HUES48 (cell line): ENCODE measurements at regions not wholly inside any gene's neighbourhood (a gene's known extent, or its start where the extent isn't known, plus 50 kb on each side); places are given as distances from the start of the nearest gene placed in this dataset.

Source experiments
- H3K27ac ChIP-seq: one replicate; pipeline ENCODE4 v1.7.0; 2013; ENCODE audit warnings: low read depth, low read length, inconsistent platforms
- H3K27me3 ChIP-seq: 2 replicates; pipeline ENCODE4 v1.6.1; 2013; ENCODE audit warnings: mild to moderate bottlenecking, low read length; ENCODE audit not compliant: control insufficient read depth, insufficient read depth
- H3K36me3 ChIP-seq: 2 replicates; pipeline ENCODE4 v1.6.1; 2013; ENCODE audit warnings: low read length; ENCODE audit not compliant: control insufficient read depth, insufficient read depth
- H3K4me1 ChIP-seq: 2 replicates; pipeline ENCODE4 v1.6.1; 2013; ENCODE audit warnings: mild to moderate bottlenecking, low read length; ENCODE audit not compliant: control insufficient read depth, insufficient read depth
- H3K4me3 ChIP-seq: 2 replicates; pipeline ENCODE4 v1.5.1; 2013; ENCODE audit warnings: mild to moderate bottlenecking, low read depth, low read length
- H3K9ac ChIP-seq: 2 replicates; pipeline ENCODE4 v1.6.1; 2013; ENCODE audit warnings: mild to moderate bottlenecking, low read depth, low read length, moderate library complexity
- H3K9me3 ChIP-seq: 2 replicates; pipeline ENCODE4 v1.6.1; 2013; ENCODE audit warnings: low read length; ENCODE audit not compliant: control insufficient read depth, insufficient read depth

- H3K27ac ChIP-seq, result no peak overlapping the region
- H3K4me1 ChIP-seq, result peaks cover 7% of the 10 kb centered on the region; the same call in 1 of the 2 replicates
These were observed 278.2 kb upstream of the LRRTM4 start for GRCh38 chr2:77800410-77800809.

GRCh38 chr2:77807531-77808215, 285.5 kb upstream of the LRRTM4 start:
- Histone ChIP-seq H3K9me3 (no peaks in the 10 kb centered on the region), H3K4me3 (no peak overlapping the region), H3K27ac (no peak overlapping the region), H3K36me3 (no peaks in the 10 kb centered on the region), H3K9ac (no peak overlapping the region), H3K27me3 (no peaks in the 10 kb centered on the region), H3K4me1 (no peaks in the 10 kb centered on the region)

More at GRCh38 chr2:77800410-77800809, 278.2 kb upstream of the LRRTM4 start:
- Histone ChIP-seq H3K4me3 (no peak overlapping the region), H3K27me3 (no peaks in the 10 kb centered on the region), H3K9me3 (no peaks in the 10 kb centered on the region), H3K36me3 (no peaks in the 10 kb centered on the region), H3K9ac (no peak overlapping the region)

GRCh38 chr2:77808599-77808998, 286.4 kb upstream of the LRRTM4 start:
- no peaks in the 10 kb centered on the region for H3K36me3 ChIP-seq
- no peaks in the 10 kb centered on the region for H3K9me3 ChIP-seq
- H3K4me1 ChIP-seq, result peaks cover 4% of the 10 kb centered on the region
- no peak overlapping the region for H3K4me3 ChIP-seq
- no peak overlapping the region for H3K27ac ChIP-seq
- H3K9ac ChIP-seq, result no peak overlapping the region
- H3K27me3 ChIP-seq, result no peaks in the 10 kb centered on the region

GRCh38 chr2:77813599-77813998, 291.4 kb upstream of the LRRTM4 start:
- H3K27ac ChIP-seq, result no peak overlapping the region
- no peak overlapping the region for H3K4me3 ChIP-seq
- no peaks in the 10 kb centered on the region for H3K27me3 ChIP-seq
- no peak overlapping the region for H3K9ac ChIP-seq
- peaks cover 11% of the 10 kb centered on the region for H3K4me1 ChIP-seq
- H3K9me3 ChIP-seq, result no peaks in the 10 kb centered on the region
- no peaks in the 10 kb centered on the region for H3K36me3 ChIP-seq

- Histone ChIP-seq H3K9ac (no peak overlapping the region), H3K27ac (no peak overlapping the region), H3K27me3 (no peaks in the 10 kb centered on the region), H3K4me3 (no peak overlapping the region), H3K4me1 (peaks cover 19% of the 10 kb centered on the region), H3K9me3 (no peaks in the 10 kb centered on the region), H3K36me3 (no peaks in the 10 kb centered on the region)
These were observed 294.4 kb upstream of the LRRTM4 start for GRCh38 chr2:77816618-77817017.

GRCh38 chr2:77818186-77818585, 296.0 kb upstream of the LRRTM4 start:
- H3K4me1 ChIP-seq, result peaks cover 33% of the 10 kb centered on the region
- no peak overlapping the region for H3K4me3 ChIP-seq
- H3K36me3 ChIP-seq, result no peaks in the 10 kb centered on the region
- H3K9me3 ChIP-seq, result no peaks in the 10 kb centered on the region
- H3K27ac ChIP-seq, result no peak overlapping the region
- no peak overlapping the region for H3K9ac ChIP-seq
- H3K27me3 ChIP-seq, result no peaks in the 10 kb centered on the region

GRCh38 chr2:77823028-77823427, 300.9 kb upstream of the LRRTM4 start:
- Histone ChIP-seq H3K4me1 (peaks cover 22% of the 10 kb centered on the region; the same call in 1 of the 2 replicates), H3K27me3 (no peaks in the 10 kb centered on the region), H3K27ac (no peak overlapping the region), H3K9ac (no peak overlapping the region), H3K36me3 (no peaks in the 10 kb centered on the region), H3K4me3 (no peak overlapping the region), H3K9me3 (peaks cover 10% of the 10 kb centered on the region)

GRCh38 chr2:77831060-77831459, 308.9 kb upstream of the LRRTM4 start:
- Histone ChIP-seq H3K9me3 (peaks cover 40% of the 10 kb centered on the region), H3K9ac (no peak overlapping the region), H3K4me1 (peaks cover 15% of the 10 kb centered on the region), H3K36me3 (no peaks in the 10 kb centered on the region), H3K27me3 (no peaks in the 10 kb centered on the region), H3K27ac (no peak overlapping the region), H3K4me3 (no peak overlapping the region)

- H3K9ac ChIP-seq, result no peak overlapping the region
- H3K27me3 ChIP-seq, result no peaks in the 10 kb centered on the region
- H3K36me3 ChIP-seq, result no peaks in the 10 kb centered on the region
- peaks cover 15% of the 10 kb centered on the region for H3K4me1 ChIP-seq
- no peak overlapping the region for H3K4me3 ChIP-seq
- H3K27ac ChIP-seq, result no peak overlapping the region
- H3K9me3 ChIP-seq, result peaks cover 44% of the 10 kb centered on the region
These were observed 309.3 kb upstream of the LRRTM4 start for GRCh38 chr2:77831471-77831870.

- peaks cover 44% of the 10 kb centered on the region for H3K9me3 ChIP-seq
- no peak overlapping the region for H3K27ac ChIP-seq
- H3K4me1 ChIP-seq, result peaks cover 15% of the 10 kb centered on the region
These were observed 309.7 kb upstream of the LRRTM4 start for GRCh38 chr2:77831898-77832297.

GRCh38 chr2:77834360-77835002, 312.3 kb upstream of the LRRTM4 start:
- Histone ChIP-seq H3K9me3 (peaks cover 57% of the 10 kb centered on the region), H3K27me3 (no peaks in the 10 kb centered on the region), H3K9ac (no peak overlapping the region), H3K27ac (no peak overlapping the region), H3K4me3 (no peak overlapping the region), H3K4me1 (peaks cover 4% of the 10 kb centered on the region), H3K36me3 (no peaks in the 10 kb centered on the region)

More at GRCh38 chr2:77831898-77832297, 309.7 kb upstream of the LRRTM4 start:
- Histone ChIP-seq H3K4me3 (no peak overlapping the region), H3K27me3 (no peaks in the 10 kb centered on the region), H3K9ac (no peak overlapping the region), H3K36me3 (no peaks in the 10 kb centered on the region)
